Muscle layer of colon (tissue), 2 donors: ENCODE measurements at regions not wholly inside any gene's neighbourhood (a gene's known extent, or its start where the extent isn't known, plus 50 kb on each side); places are given as distances from the start of the nearest gene placed in this dataset.

Experiments used
- H3K27ac ChIP-seq: one replicate; pipeline ENCODE4 v1.7.0; 2013; ENCODE audit warnings: low read depth, mild to moderate bottlenecking, low read length, moderate library complexity
- H3K27me3 ChIP-seq, 2 donors: one replicate each; pipeline ENCODE4 v1.7.0; 2013; ENCODE audit warnings: low read length in 2 of 2, mild to moderate bottlenecking in 2 of 2; ENCODE audit not compliant: insufficient read depth in 2 of 2, control insufficient read depth in 1 of 2
- H3K36me3 ChIP-seq: one replicate; pipeline ENCODE4 v1.7.0; 2013; ENCODE audit warnings: mild to moderate bottlenecking, low read length; ENCODE audit not compliant: insufficient read depth
- H3K4me1 ChIP-seq: one replicate; pipeline ENCODE4 v1.7.0; 2013; ENCODE audit warnings: mild to moderate bottlenecking, low read length; ENCODE audit not compliant: insufficient read depth
- H3K4me3 ChIP-seq, 2 donors: one replicate each; pipeline ENCODE4 v1.7.0; 2013; ENCODE audit warnings: low read length in 2 of 2, low read depth in 1 of 2, mild to moderate bottlenecking in 1 of 2, moderate library complexity in 1 of 2
- H3K9ac ChIP-seq: one replicate; pipeline ENCODE4 v1.7.0; 2013; ENCODE audit warnings: low read length
- H3K9me3 ChIP-seq: one replicate; pipeline ENCODE4 v1.7.0; 2013; ENCODE audit warnings: mild to moderate bottlenecking, low read length
- donor health status: abdominal sarcoma.
- donor health status: Adenocarcinoma of cecum.

DNA sequence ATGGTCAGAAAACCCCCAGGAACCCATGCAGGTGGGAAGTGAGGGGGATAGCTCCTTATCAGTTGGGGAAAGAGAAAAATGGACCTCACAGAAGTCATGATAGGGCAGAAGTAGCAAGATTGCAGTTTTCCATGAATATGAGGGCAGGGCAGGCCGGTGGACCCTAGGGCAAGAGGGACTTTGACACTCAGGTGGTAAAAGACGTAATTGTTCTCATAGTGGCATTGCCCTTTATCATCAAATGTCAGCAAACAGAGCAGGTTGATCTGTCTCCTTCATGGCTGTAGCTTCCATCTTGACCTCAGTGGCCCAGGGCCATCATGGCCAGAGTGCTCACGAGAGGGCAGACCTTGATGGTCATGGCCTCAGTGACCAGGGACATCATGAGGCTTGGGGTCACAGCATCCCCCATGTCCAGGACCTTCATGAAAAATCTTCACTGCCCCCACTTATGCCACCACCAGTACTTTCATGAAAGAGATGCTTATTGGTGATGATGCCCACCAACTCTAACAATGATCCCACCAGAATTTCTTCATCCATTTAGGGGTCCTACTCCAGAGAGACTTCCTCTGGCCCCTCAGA is 127.1 kb downstream of the SNX19 start:
- Histone ChIP-seq H3K4me3 (no peak overlapping the region), H3K9ac (no peak overlapping the region), H3K36me3 (no peaks in the 10 kb centered on the region), H3K4me1 (peaks cover 13% of the 10 kb centered on the region), H3K9me3 (no peaks in the 10 kb centered on the region), H3K27me3 (no peaks in the 10 kb centered on the region), H3K27ac (no peak overlapping the region)

DNA sequence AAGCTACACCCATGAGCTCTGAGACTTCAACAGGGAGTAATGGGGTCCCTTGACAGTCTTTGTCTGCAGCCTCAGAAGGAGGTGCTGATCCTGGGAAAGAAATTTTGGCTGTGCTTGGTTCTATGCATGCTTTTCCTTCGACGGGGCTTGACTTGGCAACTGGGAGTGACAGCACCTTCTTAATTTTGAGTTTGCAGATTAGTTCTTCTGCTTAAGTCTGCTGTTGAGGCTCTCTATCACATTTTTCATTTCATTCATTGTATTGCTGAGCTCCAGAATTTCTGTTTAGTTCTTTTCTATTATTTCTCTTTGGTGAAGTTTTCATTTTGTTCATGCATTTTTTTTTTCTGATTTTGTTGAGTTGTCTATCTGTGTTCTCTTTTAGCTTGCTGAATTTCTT is 125.6 kb downstream of the SNX19 start:
- no peak overlapping the region for H3K9ac ChIP-seq
- no peaks in the 10 kb centered on the region for H3K9me3 ChIP-seq
- H3K4me3 ChIP-seq = no peak overlapping the region
- no peaks in the 10 kb centered on the region for H3K27me3 ChIP-seq
- H3K27ac ChIP-seq = no peak overlapping the region
- H3K36me3 ChIP-seq = no peaks in the 10 kb centered on the region
- H3K4me1 ChIP-seq = peaks cover 13% of the 10 kb centered on the region

DNA sequence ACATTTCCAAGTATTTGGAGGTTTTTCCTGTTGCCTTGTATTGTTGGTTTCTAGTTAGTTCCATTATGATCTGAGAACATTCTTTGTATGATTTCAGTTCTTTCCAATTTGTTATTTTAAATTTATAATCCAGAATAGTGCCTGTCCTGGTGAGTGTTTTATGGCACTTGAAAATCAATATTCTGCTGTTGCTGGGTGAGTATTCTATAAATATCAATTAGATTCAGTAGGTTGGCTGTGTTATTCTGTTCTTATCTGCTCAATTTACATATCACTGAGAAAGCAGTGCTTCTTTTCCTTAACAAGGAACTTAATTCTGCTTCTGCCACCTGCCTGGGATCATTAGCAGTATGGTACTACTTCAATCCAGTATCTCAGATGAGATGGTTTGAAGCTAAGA is 123.5 kb downstream of the SNX19 start:
- no peaks in the 10 kb centered on the region for H3K4me1 ChIP-seq

DNA sequence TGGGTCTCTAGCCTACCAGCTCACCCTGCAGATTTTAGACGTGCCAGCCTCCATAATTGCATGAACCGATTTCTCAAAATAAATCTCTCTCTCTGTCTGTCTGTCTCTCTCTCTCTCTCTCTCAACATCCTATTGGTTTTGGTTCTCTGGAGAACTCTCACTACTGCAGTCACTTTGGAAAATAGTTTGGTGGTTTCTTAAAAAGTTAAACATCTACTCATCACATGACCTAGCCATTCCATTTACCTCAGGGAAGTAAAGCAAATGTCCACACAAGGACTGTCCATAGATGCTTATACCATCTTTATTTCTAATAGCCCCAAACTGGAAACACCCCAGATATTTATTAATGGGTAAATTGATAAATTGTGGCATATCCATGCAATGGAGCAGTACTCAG is 119.5 kb downstream of the SNX19 start:
- no peak overlapping the region for H3K9ac ChIP-seq
- no peaks in the 10 kb centered on the region for H3K4me1 ChIP-seq
- no peaks in the 10 kb centered on the region for H3K27me3 ChIP-seq
- H3K9me3 ChIP-seq = no peaks in the 10 kb centered on the region
- H3K27ac ChIP-seq = no peak overlapping the region
- no peaks in the 10 kb centered on the region for H3K36me3 ChIP-seq
- H3K4me3 ChIP-seq = no peak overlapping the region

More for the DNA sequence above, 123.5 kb downstream of the SNX19 start:
- H3K9me3 ChIP-seq = no peaks in the 10 kb centered on the region
- H3K27ac ChIP-seq = no peak overlapping the region
- H3K9ac ChIP-seq = no peak overlapping the region
- no peaks in the 10 kb centered on the region for H3K27me3 ChIP-seq
- H3K36me3 ChIP-seq = no peaks in the 10 kb centered on the region
- no peak overlapping the region for H3K4me3 ChIP-seq

DNA sequence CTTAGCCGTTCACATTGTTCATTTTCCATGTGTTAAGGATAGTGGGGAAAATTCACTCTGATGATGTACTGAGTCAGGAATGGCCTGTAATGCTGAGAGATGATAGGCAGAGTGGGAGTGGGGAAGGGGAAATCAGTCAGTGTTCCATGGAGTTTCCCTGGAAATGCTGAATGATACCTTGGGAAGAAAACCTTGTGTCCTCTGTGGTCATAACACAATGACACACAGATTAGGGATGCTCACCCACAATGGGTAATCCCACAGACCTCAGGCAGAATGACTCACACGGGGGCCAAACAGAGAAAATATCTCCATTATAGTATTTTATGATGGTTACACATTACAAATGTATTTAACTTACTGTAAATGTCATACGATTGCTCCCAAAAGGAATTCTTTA is 118.0 kb downstream of the SNX19 start:
- Histone ChIP-seq H3K9me3 (no peaks in the 10 kb centered on the region), H3K36me3 (no peaks in the 10 kb centered on the region), H3K9ac (no peak overlapping the region), H3K27me3 (no peaks in the 10 kb centered on the region), H3K27ac (no peak overlapping the region), H3K4me3 (no peak overlapping the region), H3K4me1 (no peaks in the 10 kb centered on the region)

DNA sequence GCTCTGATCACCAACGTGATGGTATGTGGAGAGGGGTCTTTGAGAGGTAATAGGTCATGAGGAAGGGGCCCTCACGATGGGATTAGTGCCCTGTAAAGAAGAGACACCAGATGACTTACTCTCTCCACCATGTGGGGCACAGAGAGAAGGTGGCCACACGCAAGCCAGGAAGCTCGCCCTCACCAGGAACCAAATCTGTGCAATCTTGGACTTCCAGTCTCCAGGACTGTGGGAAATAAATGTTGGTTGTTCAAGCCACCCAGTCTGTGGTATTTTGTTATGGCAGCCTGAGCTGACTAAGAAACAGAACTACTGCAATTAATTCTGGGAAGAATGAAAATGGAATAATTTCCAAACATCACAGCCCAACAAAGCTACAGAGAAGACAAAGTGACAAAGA is 117.5 kb downstream of the SNX19 start:
- Histone ChIP-seq H3K4me3 (no peak overlapping the region), H3K36me3 (no peaks in the 10 kb centered on the region), H3K27me3 (no peaks in the 10 kb centered on the region), H3K9me3 (no peaks in the 10 kb centered on the region), H3K27ac (no peak overlapping the region), H3K9ac (no peak overlapping the region), H3K4me1 (no peaks in the 10 kb centered on the region)

DNA sequence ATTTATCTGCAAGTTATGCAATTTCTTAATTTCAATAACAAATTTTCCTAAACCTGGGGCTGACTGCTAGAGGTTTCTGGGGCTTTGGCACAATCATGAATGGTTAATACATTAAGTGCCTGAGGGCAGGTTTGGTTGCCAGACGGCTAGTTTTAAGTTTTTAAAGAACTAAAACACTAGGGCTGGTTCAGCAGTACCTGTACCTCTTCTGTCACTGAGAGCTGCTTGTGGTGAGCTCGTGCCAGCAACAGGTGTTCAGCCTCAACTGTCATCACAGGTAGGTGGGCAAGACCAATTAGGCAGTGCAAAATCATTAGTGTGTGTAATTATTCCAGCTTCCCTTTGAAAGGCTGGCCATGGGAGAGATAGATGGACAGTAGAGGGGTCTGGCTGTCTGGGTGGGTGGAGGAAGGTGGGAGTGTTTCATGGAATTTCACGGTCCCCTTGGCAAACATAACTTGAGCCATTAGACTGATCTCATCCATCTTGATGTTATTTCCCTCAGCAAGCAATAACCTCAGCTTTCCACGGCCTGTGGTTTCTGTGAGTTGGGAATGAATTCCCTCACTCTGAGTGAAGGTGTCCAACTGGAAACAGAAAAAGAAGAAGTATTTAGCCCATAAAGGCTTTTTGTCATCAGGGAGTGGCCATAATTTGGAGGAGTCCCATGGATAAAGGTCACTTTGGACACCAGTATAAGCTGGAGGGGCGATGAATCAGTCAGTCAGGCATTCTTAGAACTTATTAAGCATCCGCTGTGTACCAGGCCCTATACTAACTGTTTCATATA is 114.8 kb downstream of the SNX19 start:
- no peak overlapping the region for H3K4me3 ChIP-seq
- H3K27ac ChIP-seq = no peak overlapping the region
- no peaks in the 10 kb centered on the region for H3K9me3 ChIP-seq
- H3K27me3 ChIP-seq = no peaks in the 10 kb centered on the region
- no peaks in the 10 kb centered on the region for H3K36me3 ChIP-seq
- H3K4me1 ChIP-seq = no peaks in the 10 kb centered on the region
- H3K9ac ChIP-seq = no peak overlapping the region

DNA sequence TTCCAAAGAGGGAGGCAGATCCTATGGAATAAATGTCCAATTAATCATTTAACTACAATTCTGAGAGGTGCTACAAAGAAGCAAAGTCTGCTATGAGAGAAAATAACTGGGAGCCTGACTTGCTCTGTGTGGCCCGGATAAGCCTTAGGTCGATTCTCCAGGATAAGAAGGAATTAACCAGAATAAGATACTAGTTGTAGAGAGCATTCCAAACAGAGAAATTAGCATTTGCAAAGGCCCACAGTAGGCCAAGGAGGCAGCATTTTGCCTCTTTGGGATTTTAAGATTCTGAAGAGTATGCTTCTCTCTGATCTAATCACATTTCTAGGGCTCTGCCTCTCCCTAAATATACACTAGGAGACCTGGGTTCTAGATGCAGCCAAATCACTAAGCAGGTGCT is 113.7 kb downstream of the SNX19 start:
- Histone ChIP-seq H3K4me3 (no peak overlapping the region), H3K27ac (no peak overlapping the region), H3K9me3 (no peaks in the 10 kb centered on the region), H3K36me3 (no peaks in the 10 kb centered on the region), H3K9ac (no peak overlapping the region), H3K4me1 (no peaks in the 10 kb centered on the region), H3K27me3 (no peaks in the 10 kb centered on the region)

DNA sequence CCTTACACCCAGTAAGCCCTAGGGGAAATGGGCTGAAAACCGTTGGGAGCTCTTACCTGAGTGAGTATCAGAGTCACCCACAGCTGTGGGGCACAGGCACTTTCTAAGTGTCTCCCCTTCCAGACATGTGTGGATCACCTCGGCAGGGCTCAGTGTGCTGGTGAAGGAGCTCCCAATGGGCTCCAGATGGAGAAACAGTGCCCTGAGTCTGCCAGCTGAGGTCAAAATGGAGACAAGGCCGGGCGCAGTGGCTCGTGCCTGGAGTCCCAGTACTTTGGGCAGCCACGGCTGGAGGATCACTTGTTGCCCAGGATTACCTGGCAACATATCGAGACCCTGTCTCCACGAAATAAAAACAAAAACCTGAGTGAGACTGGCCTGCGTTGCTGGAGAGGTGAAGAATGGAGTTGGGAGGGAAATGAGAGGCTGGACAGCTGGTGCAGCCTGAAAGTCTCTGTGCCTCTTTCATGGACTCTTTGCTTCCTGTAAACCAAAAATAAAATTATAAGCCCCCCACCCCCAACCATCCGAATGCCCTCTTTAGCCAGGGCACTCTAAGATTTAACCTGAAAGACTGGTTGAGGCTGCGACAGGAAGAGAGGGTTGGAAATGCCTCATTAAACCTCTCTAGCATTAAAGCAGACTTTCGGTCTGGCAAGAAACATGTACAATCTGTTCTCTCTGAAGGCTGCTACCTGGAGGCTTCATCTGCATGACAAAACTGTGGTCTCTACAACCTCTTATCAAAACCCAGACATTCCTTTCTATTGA is 111.8 kb downstream of the SNX19 start:
- H3K36me3 ChIP-seq = no peaks in the 10 kb centered on the region

DNA sequence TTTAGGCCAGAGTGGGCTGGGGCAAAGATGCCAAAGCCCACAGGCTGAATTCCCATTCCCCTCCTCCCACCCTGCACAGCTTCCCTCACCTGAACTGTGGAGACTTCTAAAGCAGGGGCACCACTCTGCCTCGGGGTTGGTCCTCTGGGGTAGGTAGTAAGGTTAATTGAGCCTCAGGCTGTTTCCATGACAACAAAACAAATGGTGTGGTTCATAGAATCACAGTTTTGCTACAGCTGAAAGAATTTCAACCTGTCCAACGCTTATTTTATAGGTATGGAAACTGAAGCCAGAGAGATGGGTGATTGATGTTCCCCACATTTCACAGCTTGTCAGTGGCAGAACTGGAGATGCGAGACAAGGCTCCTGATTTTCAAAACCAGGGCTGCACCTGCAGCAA is 109.5 kb downstream of the SNX19 start:
- H3K36me3 ChIP-seq = no peaks in the 10 kb centered on the region
- no peak overlapping the region for H3K9ac ChIP-seq
- H3K27ac ChIP-seq = no peak overlapping the region
- H3K9me3 ChIP-seq = no peaks in the 10 kb centered on the region
- H3K4me1 ChIP-seq = no peaks in the 10 kb centered on the region
- H3K4me3 ChIP-seq = no peak overlapping the region
- H3K27me3 ChIP-seq = no peaks in the 10 kb centered on the region

More for the DNA sequence above, 111.8 kb downstream of the SNX19 start:
- Histone ChIP-seq H3K4me3 (no peak overlapping the region), H3K4me1 (no peaks in the 10 kb centered on the region), H3K9ac (no peak overlapping the region), H3K9me3 (no peaks in the 10 kb centered on the region), H3K27me3 (no peaks in the 10 kb centered on the region), H3K27ac (no peak overlapping the region)

DNA sequence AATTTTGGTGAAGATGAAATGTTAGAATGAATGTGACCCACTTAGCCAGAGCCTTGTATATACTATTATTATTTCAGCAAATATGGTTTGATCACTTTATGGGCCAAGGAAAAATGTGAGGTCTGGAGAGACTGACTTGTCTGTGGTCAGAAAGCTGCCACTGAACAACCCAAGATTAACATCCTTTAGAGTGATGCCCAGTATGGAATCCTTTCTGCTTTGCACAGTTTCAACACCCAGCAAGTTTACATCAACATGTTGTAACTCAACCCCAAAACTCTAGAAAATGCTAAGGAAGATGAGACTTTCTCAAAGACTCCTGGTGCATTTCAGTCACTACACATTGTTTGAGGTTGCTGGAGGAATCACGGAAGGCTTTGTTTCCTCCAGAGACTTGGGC is 107.7 kb downstream of the SNX19 start:
- H3K4me1 ChIP-seq = no peaks in the 10 kb centered on the region
- H3K9me3 ChIP-seq = no peaks in the 10 kb centered on the region
- no peak overlapping the region for H3K9ac ChIP-seq
- no peak overlapping the region for H3K4me3 ChIP-seq
- H3K36me3 ChIP-seq = no peaks in the 10 kb centered on the region
- no peak overlapping the region for H3K27ac ChIP-seq
- no peaks in the 10 kb centered on the region for H3K27me3 ChIP-seq
